D721Med (cell line): ENCODE measurements at regions not wholly inside any gene's neighbourhood (a gene's known extent, or its start where the extent isn't known, plus 50 kb on each side); places are given as distances from the start of the nearest gene placed in this dataset.

Source experiments
- DNase-seq: peaks from one replicate; pipeline ENCODE4 v3.0.0; 2011; ENCODE audit warnings: low spot score; ENCODE audit not compliant: insufficient read length
- FAIRE-seq: peaks from 2 replicates; lab custom pipeline; 2011; peaks lifted over from hg19 to GRCh38; lab: Jason Lieb, UNC
- CTCF ChIP-seq: IDR thresholded peaks from 2 replicates; pipeline ENCODE4 v1.5.1; 2012; ENCODE audit warnings: mild to moderate bottlenecking, control low read depth; ENCODE audit not compliant: insufficient read depth; ENCODE audit errors: missing control alignments

DNA sequence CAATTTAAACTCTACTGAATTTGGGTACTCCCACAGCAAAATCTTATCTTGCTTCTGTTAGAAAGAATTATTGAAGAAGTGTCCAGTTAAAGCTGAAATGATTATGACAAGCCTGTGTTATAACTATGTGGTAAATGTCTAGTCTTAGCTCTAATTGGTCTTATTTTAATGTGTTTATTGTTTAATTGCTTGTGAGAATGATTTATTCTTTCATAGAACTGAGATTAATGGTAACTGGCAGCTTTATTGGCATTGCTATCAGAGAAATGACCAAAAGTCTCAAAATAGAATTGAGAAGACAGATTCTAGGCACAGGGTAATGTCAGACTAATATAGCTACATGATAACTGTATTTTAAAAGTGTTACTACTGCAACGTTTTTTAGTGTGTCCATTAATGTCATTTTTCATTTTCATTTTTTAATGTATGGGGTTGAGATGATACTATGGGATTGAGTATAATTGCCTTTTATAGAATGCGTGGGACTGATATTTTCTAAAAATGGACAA, 458.7 kb downstream of the AEBP2 start:
- DNase-seq (no peak), FAIRE-seq (no peak)
- TF ChIP-seq CTCF, result no peak

DNA sequence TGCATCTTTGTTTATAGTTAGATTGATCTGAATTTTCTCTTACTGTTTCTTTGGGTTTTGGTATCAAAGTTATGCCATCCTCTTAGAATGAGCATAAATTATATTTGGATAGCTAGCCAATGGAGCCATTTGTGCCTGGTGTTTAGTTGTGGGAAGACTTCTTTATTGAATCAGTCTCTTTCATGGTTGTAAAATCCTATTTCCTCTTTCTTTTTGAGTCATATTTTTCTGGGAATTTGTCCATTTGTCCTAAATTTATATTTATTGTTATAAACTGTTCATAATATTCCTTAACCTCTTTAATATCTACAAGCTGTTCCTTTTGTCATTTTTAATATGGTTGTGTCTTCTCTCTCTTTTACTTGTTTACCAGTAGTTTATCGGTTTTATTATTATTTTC, 462.5 kb downstream of the AEBP2 start:
- TF ChIP-seq CTCF, result no peak
- no peak for DNase-seq
- FAIRE-seq, result no peak

- DNase-seq, result no peak
- no peak for FAIRE-seq
- TF ChIP-seq CTCF, result no peak
These were observed 463.5 kb upstream of the PDE3A start for GRCh38 chr12:19904819-19905218.

GRCh38 chr12:19908830-19909229, 459.5 kb upstream of the PDE3A start:
- no peak for TF ChIP-seq CTCF
- FAIRE-seq, result no peak
- DNase-seq, result no peak

DNA sequence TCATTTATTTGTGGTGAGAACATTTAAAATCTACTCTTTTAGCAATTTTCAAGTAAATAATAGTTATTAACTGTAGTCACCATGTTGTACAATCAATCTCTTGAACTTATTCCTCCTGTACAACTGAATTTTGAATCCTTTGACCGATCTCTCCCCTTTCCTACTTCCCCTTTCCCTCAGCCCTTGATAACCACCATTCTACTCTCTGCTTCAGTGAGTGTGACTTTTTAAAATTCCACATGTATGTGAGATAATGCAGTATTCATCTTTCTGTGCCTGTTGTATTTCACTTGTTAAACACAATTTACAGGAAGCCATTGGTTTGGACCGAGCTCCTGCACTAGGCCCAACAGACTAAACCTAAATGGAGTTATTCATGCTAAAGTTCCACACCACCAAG, 458.9 kb upstream of the PDE3A start:
- DNase-seq, result no peak
- no peak for TF ChIP-seq CTCF
- FAIRE-seq, result no peak

- FAIRE-seq, result no peak
- no peak for TF ChIP-seq CTCF
- no peak for DNase-seq
These were observed 457.7 kb upstream of the PDE3A start for GRCh38 chr12:19910681-19911080.

DNA sequence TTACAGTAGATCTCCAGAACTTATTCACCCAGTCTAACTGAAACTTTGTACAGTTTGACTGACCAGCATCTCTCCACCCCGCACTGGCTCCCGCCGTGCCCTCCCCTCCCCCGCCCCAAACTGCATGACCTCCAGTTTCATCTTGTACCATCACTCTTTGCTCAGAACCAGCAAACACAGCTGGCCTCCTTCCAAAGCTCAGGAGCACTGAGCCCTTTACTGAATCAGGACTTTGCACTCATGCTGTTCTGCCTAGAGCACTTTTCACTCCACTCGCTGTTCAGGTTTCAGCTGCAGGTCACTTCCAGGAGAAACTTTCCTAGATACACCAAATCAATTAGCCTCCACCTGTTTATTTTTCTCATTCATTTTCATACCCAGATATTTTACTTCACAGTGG, 455.3 kb upstream of the PDE3A start:
- no peak for FAIRE-seq
- no peak for TF ChIP-seq CTCF
- no peak for DNase-seq
